ENCODE measurements at regions not wholly inside any gene's neighbourhood (a gene's known extent, or its start where the extent isn't known, plus 50 kb on each side); places are given as distances from the start of the nearest gene placed in this dataset.

DNA sequence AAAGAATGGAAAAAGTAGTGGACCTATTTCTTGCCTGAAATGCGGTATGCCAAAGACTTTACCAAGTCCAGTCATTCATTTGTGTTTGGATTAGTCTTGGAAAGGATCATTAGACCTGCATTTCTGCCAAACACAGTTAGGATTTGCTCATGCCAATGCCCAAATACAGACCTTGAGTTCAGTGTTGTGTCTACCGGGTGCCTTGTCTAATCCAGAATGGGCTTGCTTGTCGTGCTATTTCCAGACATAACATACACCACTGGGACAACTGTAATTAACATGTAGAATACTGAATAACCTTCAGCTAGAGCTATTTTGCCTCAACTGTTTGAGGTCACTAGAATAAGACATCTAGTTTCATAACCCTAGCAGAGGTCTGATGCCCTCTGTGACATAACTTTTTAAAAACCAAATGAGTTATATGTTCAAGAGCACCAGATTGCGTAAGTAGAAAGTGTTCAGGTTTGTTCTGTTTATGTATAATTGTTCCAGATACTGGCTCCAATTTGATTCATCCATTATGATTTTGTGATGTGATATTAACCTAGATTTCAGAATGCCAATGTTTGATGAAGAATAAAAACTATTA, 145.3 kb upstream of the DPH6 start:
- dilution Hi-C loops (cut with HindIII; ENCODE audit: low sequenced_read_pairs, unreplicated experiment): no loop called here
- TF ChIP-seq CEBPB (IDR thresholded peaks at IDR 0.05; ENCODE audit: low read depth, low read length): peak; percentile 35; the same call in 1 of the 2 replicates
- TF ChIP-seq, protein P1, sequence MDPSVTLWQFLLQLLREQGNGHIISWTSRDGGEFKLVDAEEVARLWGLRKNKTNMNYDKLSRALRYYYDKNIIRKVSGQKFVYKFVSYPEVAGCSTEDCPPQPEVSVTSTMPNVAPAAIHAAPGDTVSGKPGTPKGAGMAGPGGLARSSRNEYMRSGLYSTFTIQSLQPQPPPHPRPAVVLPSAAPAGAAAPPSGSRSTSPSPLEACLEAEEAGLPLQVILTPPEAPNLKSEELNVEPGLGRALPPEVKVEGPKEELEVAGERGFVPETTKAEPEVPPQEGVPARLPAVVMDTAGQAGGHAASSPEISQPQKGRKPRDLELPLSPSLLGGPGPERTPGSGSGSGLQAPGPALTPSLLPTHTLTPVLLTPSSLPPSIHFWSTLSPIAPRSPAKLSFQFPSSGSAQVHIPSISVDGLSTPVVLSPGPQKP (IDR thresholded peaks at IDR 0.05; ENCODE audit: borderline replicate concordance, low read depth, low read length): no peak
- no peak for TF ChIP-seq RAD21 (IDR thresholded peaks at IDR 0.05; ENCODE audit: low read length)
- intact Hi-C loops (cut with micrococcal nuclease): no loop called here

More for the DNA sequence above, 145.3 kb upstream of the DPH6 start:
- H2AK9ac ChIP-seq (replicated peaks; ENCODE audit: low read depth, low read length, poor library complexity): no peak overlapping the region
- no CpG with 5 or more reads among the region's 4 CpGs for WGBS, 2 experiments (ENCODE audit: extremely low coverage in 2 of 2, insufficient read length in 1 of 2)
- H4K5ac ChIP-seq (ENCODE audit: low read depth, low read length): no peak overlapping the region
- no peak overlapping the region for H3K18ac ChIP-seq (ENCODE audit: low read depth, low read length)
- H3K27ac ChIP-seq (ENCODE audit: insufficient read depth, low read length): no peak overlapping the region
- no peaks in the 10 kb centered on the region for H3K36me3 ChIP-seq (ENCODE audit: control insufficient read depth, insufficient read depth, low read length)
- no peak overlapping the region for H2BK5ac ChIP-seq (ENCODE audit: low read depth, low read length, poor library complexity, severe bottlenecking)
- H3K4me1 ChIP-seq (ENCODE audit: control insufficient read depth, insufficient read depth, low read length): peaks cover 6% of the 10 kb centered on the region
- no peak overlapping the region for H2BK120ac ChIP-seq (ENCODE audit: low read depth, low read length)
- H3K4me3 ChIP-seq (ENCODE audit: insufficient read depth, low read depth, low read length): no peak overlapping the region
- no peak overlapping the region for H4K91ac ChIP-seq (ENCODE audit: insufficient read depth, low read depth, low read length)
- no peak overlapping the region for H2AFZ ChIP-seq (replicated peaks; ENCODE audit: low read length, poor library complexity)
- no peaks in the 10 kb centered on the region for H3K9me3 ChIP-seq (ENCODE audit: control insufficient read depth, insufficient read depth, low read length)
- no peaks in the 10 kb centered on the region for H3K9me1 ChIP-seq (ENCODE audit: insufficient read depth, low read length)
- no peak overlapping the region for H2BK20ac ChIP-seq (ENCODE audit: low read depth, low read length)
- no peak overlapping the region for H3K4ac ChIP-seq (ENCODE audit: low read depth, low read length)
- H4K8ac ChIP-seq (ENCODE audit: low read depth in 2 of 2, low read length in 2 of 2): no peak overlapping the region
- H3K23ac ChIP-seq (ENCODE audit: low read depth, low read length): no peak overlapping the region
- no peak overlapping the region for H2BK15ac ChIP-seq (ENCODE audit: low read depth, low read length)
- no peaks in the 10 kb centered on the region for H3K27me3 ChIP-seq (ENCODE audit: control insufficient read depth, insufficient read depth, low read length)
- no peak overlapping the region for H3K14ac ChIP-seq (replicated peaks; ENCODE audit: low read depth, low read length)
- ATAC-seq (ENCODE audit: low read depth): no peak
- H3K79me1 ChIP-seq (ENCODE audit: low read depth in 1 of 2, low read length in 2 of 2): no peaks in the 10 kb centered on the region
- in situ Hi-C loops (cut with MboI; ENCODE audit: low sequenced_read_pairs): no loop called here
- no peak for DNase-seq
- no peak overlapping the region for H2AK5ac ChIP-seq (ENCODE audit: low read depth, low read length)
- H3K56ac ChIP-seq (ENCODE audit: extremely low read depth, insufficient read depth, low read length): no peak overlapping the region
- POLR2A ChIA-PET (ENCODE audit: unreplicated experiment): no interaction called here
- H3K9ac ChIP-seq (ENCODE audit: low read depth, low read length): no peak overlapping the region
- CTCF ChIA-PET: no interaction called here
- no peak overlapping the region for H3K4me2 ChIP-seq (ENCODE audit: low read depth, low read length)
- H4K20me1 ChIP-seq (ENCODE audit: insufficient read depth, low read length): no peaks in the 10 kb centered on the region
- no TSS peak for BruUV-seq (replicated peaks)

Measured in IMR-90 (cell line).